GM12891 (cell line): ENCODE measurements at regions not wholly inside any gene's neighbourhood (a gene's known extent, or its start where the extent isn't known, plus 50 kb on each side); places are given as distances from the start of the nearest gene placed in this dataset.

ENCODE experiments used
- DNase-seq: peaks from one replicate; pipeline ENCODE4 v3.0.0; 2011; ENCODE audit warnings: low spot score; ENCODE audit not compliant: insufficient read length
- FAIRE-seq: peaks from 2 replicates; lab custom pipeline; 2011; peaks lifted over from hg19 to GRCh38; lab: Jason Lieb, UNC
- PAX5 ChIP-seq: IDR thresholded peaks from 2 replicates; pipeline ENCODE4 v1.6.1; 2011; ENCODE audit warnings: low read length, moderate library complexity, mild to moderate bottlenecking; ENCODE audit not compliant: insufficient read depth, severe bottlenecking
- POLR2A ChIP-seq: IDR thresholded peaks from 2 replicates; pipeline ENCODE4 v1.6.1; 2011; ENCODE audit warnings: low read depth, low read length, control low read depth
- POLR2AphosphoS5 ChIP-seq: IDR thresholded peaks from 2 replicates; pipeline ENCODE4 v1.6.1; 2011; ENCODE audit warnings: low read depth, low read length, control low read depth
- POU2F2 ChIP-seq: IDR thresholded peaks from 2 replicates; pipeline ENCODE4 v1.6.1; 2011; ENCODE audit warnings: low read depth, mild to moderate bottlenecking, control low read depth, low read length, moderate library complexity
- SPI1 ChIP-seq: IDR thresholded peaks from 2 replicates; pipeline ENCODE4 v1.6.1; 2011; ENCODE audit warnings: low read depth, low read length, control low read depth
- TAF1 ChIP-seq: IDR thresholded peaks from 2 replicates; pipeline ENCODE4 v1.6.1; 2011; ENCODE audit warnings: low read depth, low read length, control low read depth

GRCh38 chr10:78763651-78764395, 304.9 kb upstream of the ZMIZ1 start:
- no peak for TF ChIP-seq TAF1
- no peak for TF ChIP-seq POU2F2
- no peak for TF ChIP-seq POLR2AphosphoS5
- TF ChIP-seq PAX5: no peak
- TF ChIP-seq SPI1: no peak
- TF ChIP-seq POLR2A: no peak
- DNase-seq (no peak), FAIRE-seq (no peak)

- TF ChIP-seq POLR2AphosphoS5: no peak
- no peak for TF ChIP-seq TAF1
- FAIRE-seq: no peak
- no peak for DNase-seq
Observed at GRCh38 chr10:78764436-78764835, 304.3 kb upstream of the ZMIZ1 start.

GRCh38 chr10:78764846-78765430, 303.8 kb upstream of the ZMIZ1 start:
- TF ChIP-seq TAF1 (no peak), SPI1 (no peak), POLR2AphosphoS5 (no peak), POLR2A (no peak), POU2F2 (no peak), PAX5 (no peak)
- no peak for FAIRE-seq
- no peak for DNase-seq

GRCh38 chr10:78765726-78766335, 302.9 kb upstream of the ZMIZ1 start:
- TF ChIP-seq POU2F2 (no peak), SPI1 (no peak), POLR2A (no peak), PAX5 (no peak), POLR2AphosphoS5 (no peak), TAF1 (no peak)
- DNase-seq: no peak
- FAIRE-seq: no peak

- TF ChIP-seq SPI1 (no peak), POLR2AphosphoS5 (no peak), PAX5 (no peak), TAF1 (no peak)
- no peak for DNase-seq
- FAIRE-seq: no peak
Observed at GRCh38 chr10:78766603-78767002, 302.2 kb upstream of the ZMIZ1 start.

- FAIRE-seq: no peak
- DNase-seq: no peak
- TF ChIP-seq SPI1 (no peak), TAF1 (no peak), POLR2AphosphoS5 (no peak), POU2F2 (no peak), POLR2A (no peak)
Observed at GRCh38 chr10:78768041-78768835, 300.5 kb upstream of the ZMIZ1 start.

GRCh38 chr10:78768876-78769275, 299.9 kb upstream of the ZMIZ1 start:
- TF ChIP-seq TAF1: no peak
- DNase-seq (no peak), FAIRE-seq (no peak)

GRCh38 chr10:78769526-78769925, 299.2 kb upstream of the ZMIZ1 start:
- no peak for TF ChIP-seq POU2F2
- TF ChIP-seq SPI1: no peak
- TF ChIP-seq TAF1: no peak
- TF ChIP-seq PAX5: no peak
- TF ChIP-seq POLR2AphosphoS5: no peak
- no peak for TF ChIP-seq POLR2A
- no peak for FAIRE-seq

GRCh38 chr10:78770167-78771090, 298.3 kb upstream of the ZMIZ1 start:
- no peak for FAIRE-seq
- DNase-seq: no peak
- TF ChIP-seq POLR2A: no peak
- no peak for TF ChIP-seq SPI1
- no peak for TF ChIP-seq POU2F2

More at GRCh38 chr10:78769526-78769925, 299.2 kb upstream of the ZMIZ1 start:
- DNase-seq: no peak

- no peak for TF ChIP-seq POLR2A
- no peak for TF ChIP-seq TAF1
- no peak for TF ChIP-seq POU2F2
- TF ChIP-seq SPI1: no peak
- no peak for TF ChIP-seq POLR2AphosphoS5
- no peak for TF ChIP-seq PAX5
- FAIRE-seq: no peak
- DNase-seq: no peak
Observed at GRCh38 chr10:78771260-78771659, 297.5 kb upstream of the ZMIZ1 start.
